ENCODE measurements at regions not wholly inside any gene's neighbourhood (a gene's known extent, or its start where the extent isn't known, plus 50 kb on each side); places are given as distances from the start of the nearest gene placed in this dataset.

- no peaks in the 10 kb centered on the region for H3K79me2 ChIP-seq (ENCODE audit: insufficient read depth, low read depth)
- H3K4me3 ChIP-seq (IDR thresholded peaks at IDR 0.05; ENCODE audit: insufficient read depth, low read depth, low read length) = no peak overlapping the region
- no peaks in the 10 kb centered on the region for H3K36me3 ChIP-seq (ENCODE audit: insufficient read depth)
- H3K27me3 ChIP-seq (ENCODE audit: insufficient read depth, low read depth) = no peaks in the 10 kb centered on the region
- H4K20me1 ChIP-seq (ENCODE audit: insufficient read depth) = no peaks in the 10 kb centered on the region
- no peaks in the 10 kb centered on the region for H3K4me1 ChIP-seq (ENCODE audit: low read depth, poor library complexity, severe bottlenecking)
- H2AFZ ChIP-seq (ENCODE audit: low read depth) = no peak overlapping the region
- H3K9ac ChIP-seq = no peak overlapping the region
- H3K27ac ChIP-seq = no peak overlapping the region
- H3K4me2 ChIP-seq = no peak overlapping the region
- TF ChIP-seq CTCF (conservative IDR thresholded peaks at IDR 0.05; ENCODE audit: low read depth, low read length) = no peak
These were observed 292.5 kb upstream of the SNX7 start for GRCh38 chr1:98368995-98369394.

- Histone ChIP-seq H3K9ac (no peak overlapping the region), H2AFZ (ENCODE audit: low read depth) (no peak overlapping the region), H3K4me2 (no peak overlapping the region), H3K4me3 (IDR thresholded peaks at IDR 0.05; ENCODE audit: insufficient read depth, low read depth, low read length) (no peak overlapping the region), H3K27ac (no peak overlapping the region), H4K20me1 (ENCODE audit: insufficient read depth) (no peaks in the 10 kb centered on the region), H3K36me3 (ENCODE audit: insufficient read depth) (no peaks in the 10 kb centered on the region), H3K79me2 (ENCODE audit: insufficient read depth, low read depth) (no peaks in the 10 kb centered on the region), H3K27me3 (ENCODE audit: insufficient read depth, low read depth) (no peaks in the 10 kb centered on the region), H3K4me1 (ENCODE audit: low read depth, poor library complexity, severe bottlenecking) (no peaks in the 10 kb centered on the region)
- TF ChIP-seq CTCF (conservative IDR thresholded peaks at IDR 0.05; ENCODE audit: low read depth, low read length) = no peak
These were observed 294.1 kb upstream of the SNX7 start for GRCh38 chr1:98367426-98367825.

GRCh38 chr1:98366343-98366742 lies 295.2 kb upstream of the SNX7 start:
- no peaks in the 10 kb centered on the region for H3K79me2 ChIP-seq (ENCODE audit: insufficient read depth, low read depth)
- no peak for TF ChIP-seq CTCF (conservative IDR thresholded peaks at IDR 0.05; ENCODE audit: low read depth, low read length)
- H3K4me2 ChIP-seq = no peak overlapping the region
- no peak overlapping the region for H3K27ac ChIP-seq
- no peak overlapping the region for H3K9ac ChIP-seq
- no peaks in the 10 kb centered on the region for H3K4me1 ChIP-seq (ENCODE audit: low read depth, poor library complexity, severe bottlenecking)
- no peak overlapping the region for H2AFZ ChIP-seq (ENCODE audit: low read depth)
- H4K20me1 ChIP-seq (ENCODE audit: insufficient read depth) = no peaks in the 10 kb centered on the region
- H3K27me3 ChIP-seq (ENCODE audit: insufficient read depth, low read depth) = no peaks in the 10 kb centered on the region
- no peaks in the 10 kb centered on the region for H3K36me3 ChIP-seq (ENCODE audit: insufficient read depth)
- no peak overlapping the region for H3K4me3 ChIP-seq (IDR thresholded peaks at IDR 0.05; ENCODE audit: insufficient read depth, low read depth, low read length)

GRCh38 chr1:98364544-98364943 lies 297.0 kb upstream of the SNX7 start:
- no peak overlapping the region for H3K9ac ChIP-seq
- H3K4me2 ChIP-seq = no peak overlapping the region
- H4K20me1 ChIP-seq (ENCODE audit: insufficient read depth) = no peaks in the 10 kb centered on the region
- no peaks in the 10 kb centered on the region for H3K36me3 ChIP-seq (ENCODE audit: insufficient read depth)
- no peak overlapping the region for H3K27ac ChIP-seq
- no peaks in the 10 kb centered on the region for H3K79me2 ChIP-seq (ENCODE audit: insufficient read depth, low read depth)
- TF ChIP-seq CTCF (conservative IDR thresholded peaks at IDR 0.05; ENCODE audit: low read depth, low read length) = no peak
- no peak overlapping the region for H3K4me3 ChIP-seq (IDR thresholded peaks at IDR 0.05; ENCODE audit: insufficient read depth, low read depth, low read length)
- H2AFZ ChIP-seq (ENCODE audit: low read depth) = no peak overlapping the region
- H3K27me3 ChIP-seq (ENCODE audit: insufficient read depth, low read depth) = no peaks in the 10 kb centered on the region
- H3K4me1 ChIP-seq (ENCODE audit: low read depth, poor library complexity, severe bottlenecking) = no peaks in the 10 kb centered on the region

GRCh38 chr1:98360864-98361263 lies 300.7 kb upstream of the SNX7 start:
- TF ChIP-seq CTCF (conservative IDR thresholded peaks at IDR 0.05; ENCODE audit: low read depth, low read length) = no peak
- Histone ChIP-seq H3K4me1 (ENCODE audit: low read depth, poor library complexity, severe bottlenecking) (no peaks in the 10 kb centered on the region), H3K4me3 (IDR thresholded peaks at IDR 0.05; ENCODE audit: insufficient read depth, low read depth, low read length) (no peak overlapping the region), H3K27ac (no peak overlapping the region), H3K27me3 (ENCODE audit: insufficient read depth, low read depth) (no peaks in the 10 kb centered on the region), H3K79me2 (ENCODE audit: insufficient read depth, low read depth) (no peaks in the 10 kb centered on the region), H3K36me3 (ENCODE audit: insufficient read depth) (no peaks in the 10 kb centered on the region), H2AFZ (ENCODE audit: low read depth) (no peak overlapping the region), H3K9ac (no peak overlapping the region), H4K20me1 (ENCODE audit: insufficient read depth) (no peaks in the 10 kb centered on the region), H3K4me2 (no peak overlapping the region)

Measured in KMS-11 (cell line).